Testis (tissue), 2 donors: ENCODE measurements at regions not wholly inside any gene's neighbourhood (a gene's known extent, or its start where the extent isn't known, plus 50 kb on each side); places are given as distances from the start of the nearest gene placed in this dataset.

Source experiments
- DNase-seq: peaks from one replicate; pipeline ENCODE4 v3.0.0-alpha.2; 2019
- H3K27ac ChIP-seq, 2 donors: fragments of 200-600 bp; sonication (generic); one replicate each; pipeline ENCODE4 v1.5.1; 2019
- H3K27me3 ChIP-seq: fragments of 200-600 bp; sonication (generic); one replicate; pipeline ENCODE4 v1.5.1; 2019
- H3K36me3 ChIP-seq: fragments of 200-600 bp; sonication (generic); one replicate; pipeline ENCODE4 v1.5.1; 2017; ENCODE audit warnings: low read depth; ENCODE audit errors: missing control alignments
- H3K4me1 ChIP-seq: fragments of 200-600 bp; sonication (generic); one replicate; pipeline ENCODE4 v1.5.1; 2019
- H3K4me3 ChIP-seq, 2 donors: fragments of 200-600 bp; sonication (generic); one replicate each; pipeline ENCODE4 v1.5.1; 2017 to 2019
- H3K9me3 ChIP-seq: fragments of 200-600 bp; sonication (generic); one replicate; pipeline ENCODE4 v1.5.1; 2017
- POLR2A ChIP-seq: fragments of 450-650 bp; IDR thresholded peaks from one replicate; pipeline ENCODE4 v1.6.1; 2017; ENCODE audit warnings: antibody characterized with exemption, mild to moderate bottlenecking, moderate library complexity
- WGBS, 2 donors: methylation state at CpG; one replicate each; pipeline ENCODE4 v1.1.5; 2018; 5-methylcytosine and 5-hydroxymethylcytosine counted together
- intact Hi-C: fragments of 100-400 bp; cut with DNase I; formaldehyde crosslinking; loops from one replicate; pipeline ENCODE4 v1.15.1; 2023; ENCODE audit warnings: low total_unique reads
- TF ChIP-seq, protein P1 (sequence below), 3 experiments: fragments of 450-650 bp in 2 of 3; fragments of 200-600 bp in 1 of 3; sonication (generic) in 1 of 3; IDR thresholded peaks; one replicate each; pipeline ENCODE4 v1.5.1; 2016 to 2019; ENCODE audit warnings: antibody characterized with exemption in 3 of 3, mild to moderate bottlenecking in 2 of 3, moderate library complexity in 1 of 3

- H3K4me1 ChIP-seq: no peaks in the 10 kb centered on the region
- H3K27me3 ChIP-seq: no peaks in the 10 kb centered on the region
- no peak overlapping the region for H3K27ac ChIP-seq
- intact Hi-C loops: no loop called here
- no peak for DNase-seq
- H3K4me3 ChIP-seq: no peak overlapping the region
- H3K36me3 ChIP-seq: no peaks in the 10 kb centered on the region
- H3K9me3 ChIP-seq: no peaks in the 10 kb centered on the region
- TF ChIP-seq, protein P1, sequence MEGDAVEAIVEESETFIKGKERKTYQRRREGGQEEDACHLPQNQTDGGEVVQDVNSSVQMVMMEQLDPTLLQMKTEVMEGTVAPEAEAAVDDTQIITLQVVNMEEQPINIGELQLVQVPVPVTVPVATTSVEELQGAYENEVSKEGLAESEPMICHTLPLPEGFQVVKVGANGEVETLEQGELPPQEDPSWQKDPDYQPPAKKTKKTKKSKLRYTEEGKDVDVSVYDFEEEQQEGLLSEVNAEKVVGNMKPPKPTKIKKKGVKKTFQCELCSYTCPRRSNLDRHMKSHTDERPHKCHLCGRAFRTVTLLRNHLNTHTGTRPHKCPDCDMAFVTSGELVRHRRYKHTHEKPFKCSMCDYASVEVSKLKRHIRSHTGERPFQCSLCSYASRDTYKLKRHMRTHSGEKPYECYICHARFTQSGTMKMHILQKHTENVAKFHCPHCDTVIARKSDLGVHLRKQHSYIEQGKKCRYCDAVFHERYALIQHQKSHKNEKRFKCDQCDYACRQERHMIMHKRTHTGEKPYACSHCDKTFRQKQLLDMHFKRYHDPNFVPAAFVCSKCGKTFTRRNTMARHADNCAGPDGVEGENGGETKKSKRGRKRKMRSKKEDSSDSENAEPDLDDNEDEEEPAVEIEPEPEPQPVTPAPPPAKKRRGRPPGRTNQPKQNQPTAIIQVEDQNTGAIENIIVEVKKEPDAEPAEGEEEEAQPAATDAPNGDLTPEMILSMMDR (IDR thresholded peaks at IDR 0.05): no peak
- no peak for TF ChIP-seq POLR2A
Measured at GRCh38 chr2:51760441-51760840, 728.5 kb upstream of the NRXN1 start.

GRCh38 chr2:51758081-51758480 is 726.1 kb upstream of the NRXN1 start:
- no peak for DNase-seq
- no peaks in the 10 kb centered on the region for H3K36me3 ChIP-seq
- intact Hi-C loops: no loop called here
- no peaks in the 10 kb centered on the region for H3K9me3 ChIP-seq
- TF ChIP-seq, protein P1 (IDR thresholded peaks at IDR 0.05): no peak
- TF ChIP-seq POLR2A: no peak
- no peak overlapping the region for H3K27ac ChIP-seq
- 56 to 64% methylated on average over 1 of the region's 1 CpG for WGBS, 2 donors
- H3K4me1 ChIP-seq: no peaks in the 10 kb centered on the region
- H3K4me3 ChIP-seq: no peak overlapping the region
- no peaks in the 10 kb centered on the region for H3K27me3 ChIP-seq

- Histone ChIP-seq H3K4me3 (no peak overlapping the region), H3K27me3 (no peaks in the 10 kb centered on the region), H3K36me3 (no peaks in the 10 kb centered on the region), H3K27ac (no peak overlapping the region), H3K9me3 (no peaks in the 10 kb centered on the region), H3K4me1 (no peaks in the 10 kb centered on the region)
- no peak for DNase-seq
- TF ChIP-seq, protein P1 (IDR thresholded peaks at IDR 0.05): no peak
- no peak for TF ChIP-seq POLR2A
- 90 to 94% methylated on average over 1 of the region's 1 CpG for WGBS, 2 donors
- intact Hi-C loops: no loop called here
Measured at GRCh38 chr2:51734115-51734514, 702.2 kb upstream of the NRXN1 start.

DNA sequence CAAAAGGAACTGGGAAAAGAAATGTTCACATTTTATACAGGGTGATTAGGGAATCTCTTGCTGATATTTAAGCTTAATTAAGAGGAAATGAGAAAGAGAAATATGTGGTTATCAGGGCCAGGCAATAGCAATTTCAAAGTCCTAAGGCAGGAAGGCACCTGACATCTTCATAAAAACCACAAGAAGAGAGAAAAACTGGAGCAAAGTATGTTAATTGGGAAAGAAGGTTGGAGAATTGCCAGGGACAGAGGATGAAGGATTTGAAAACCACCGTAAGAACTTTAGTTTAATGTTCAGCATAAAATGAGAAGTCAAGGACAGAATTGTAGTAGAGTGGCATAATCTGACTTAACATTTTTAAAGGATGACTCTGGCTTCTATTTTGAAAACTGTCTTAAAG is 691.8 kb upstream of the NRXN1 start:
- H3K27ac ChIP-seq: no peak overlapping the region
- H3K4me1 ChIP-seq: no peaks in the 10 kb centered on the region
- no peaks in the 10 kb centered on the region for H3K36me3 ChIP-seq
- 0 to 5% methylated on average over 1 of the region's 1 CpG for WGBS, 2 donors
- DNase-seq: no peak
- no peak overlapping the region for H3K4me3 ChIP-seq
- H3K27me3 ChIP-seq: no peaks in the 10 kb centered on the region
- intact Hi-C loops: no loop called here
- TF ChIP-seq, protein P1 (IDR thresholded peaks at IDR 0.05): no peak
- no peak for TF ChIP-seq POLR2A
- H3K9me3 ChIP-seq: no peaks in the 10 kb centered on the region

DNA sequence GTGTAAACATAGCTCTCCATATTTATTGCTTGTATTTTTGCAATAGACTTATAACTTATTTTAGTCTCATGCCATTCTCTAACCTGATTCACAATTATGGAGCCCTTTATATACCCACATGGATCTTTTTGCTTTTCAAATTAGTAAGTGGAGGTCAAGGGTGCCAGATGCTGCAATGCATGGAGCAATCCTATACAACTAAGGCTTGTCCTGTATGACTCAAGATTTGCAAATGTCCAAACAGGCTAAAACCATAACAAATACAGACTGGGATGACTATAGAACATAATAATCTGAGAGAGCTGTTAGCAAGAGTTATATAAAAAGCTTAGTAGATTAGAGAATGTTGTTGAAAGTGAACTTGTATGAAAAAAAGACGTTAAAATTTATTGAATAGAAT is 690.4 kb upstream of the NRXN1 start:
- Histone ChIP-seq H3K36me3 (no peaks in the 10 kb centered on the region), H3K4me1 (no peaks in the 10 kb centered on the region), H3K27ac (no peak overlapping the region), H3K4me3 (no peak overlapping the region), H3K27me3 (no peaks in the 10 kb centered on the region), H3K9me3 (no peaks in the 10 kb centered on the region)
- DNase-seq: no peak
- intact Hi-C loops: no loop called here
- WGBS, 2 donors: 81 to 91% methylated on average over 1 of the region's 1 CpG
- no peak for TF ChIP-seq POLR2A
- TF ChIP-seq, protein P1 (IDR thresholded peaks at IDR 0.05): no peak
